HG02763 (cell line): ENCODE measurements at regions not wholly inside any gene's neighbourhood (a gene's known extent, or its start where the extent isn't known, plus 50 kb on each side); places are given as distances from the start of the nearest gene placed in this dataset.
"Not testable (repeated sequence)": the region's sequence is repeated elsewhere in the genome, so short reads cannot be mapped to it uniquely, and the experiment has no call there.

Source experiments
- ATAC-seq: cut with Tn5 transposase; IDR thresholded peaks from one replicate; pipeline ENCODE4 v1.9.1; 2021; ENCODE audit warnings: mild to moderate bottlenecking, moderate library complexity; ENCODE audit not compliant: unreplicated experiment

- ATAC-seq, result no peak
These were observed 650.3 kb upstream of the ADARB2 start for GRCh38 chr10:2387672-2388071.

GRCh38 chr10:2387261-2387660, 649.9 kb upstream of the ADARB2 start:
- no peak for ATAC-seq

GRCh38 chr10:2380218-2380617, 642.9 kb upstream of the ADARB2 start:
- no peak for ATAC-seq

DNA sequence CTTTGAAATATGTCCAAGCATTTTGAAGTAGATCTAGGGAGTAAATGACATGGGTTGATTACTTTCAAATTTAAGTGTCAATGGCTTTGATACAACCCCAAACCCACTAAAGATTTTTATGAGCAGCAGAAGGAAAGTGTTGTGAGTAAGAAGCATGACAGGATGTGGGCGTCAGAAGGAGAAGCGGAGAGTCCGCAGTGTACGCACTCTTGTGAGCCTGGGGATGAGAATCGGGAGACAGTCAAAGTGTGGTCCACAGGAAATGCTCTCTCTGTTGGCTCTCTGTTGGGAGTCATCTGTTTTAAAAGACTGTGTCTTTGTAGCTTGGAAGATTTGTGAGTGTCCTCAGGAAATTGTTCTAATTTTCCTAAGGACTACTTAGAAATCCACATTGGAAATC, 629.8 kb upstream of the ADARB2 start:
- ATAC-seq, result no peak

DNA sequence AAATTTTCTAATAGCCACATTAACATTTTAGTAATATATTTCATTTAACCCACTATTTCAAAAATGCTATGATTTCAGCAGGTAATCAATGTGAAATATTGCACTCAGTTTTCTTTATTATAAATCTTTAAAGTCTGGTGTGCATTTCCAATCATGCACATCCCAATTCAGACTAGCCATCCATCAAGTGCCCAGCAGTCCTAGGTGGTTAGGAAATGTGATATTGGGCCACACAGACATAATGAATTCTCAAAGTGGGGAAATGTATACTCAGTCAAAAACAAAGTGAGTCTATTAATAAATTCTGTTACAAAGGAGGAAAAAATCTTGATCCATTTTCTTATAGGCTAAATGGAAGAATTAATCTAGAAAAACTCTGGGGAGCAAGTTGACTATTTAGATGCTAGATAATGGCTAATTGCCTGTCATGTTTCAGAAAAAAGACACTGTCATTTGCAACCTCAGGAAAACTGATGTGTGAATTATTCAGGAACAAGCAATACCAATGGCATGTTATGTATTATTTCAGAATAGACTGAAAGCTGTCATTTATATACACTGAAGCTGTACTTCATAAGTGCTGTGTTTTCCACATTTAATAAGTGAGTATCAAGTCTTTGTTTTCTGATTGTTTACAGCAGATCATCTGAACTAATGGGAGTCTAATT, 629.1 kb upstream of the ADARB2 start:
- ATAC-seq, result no peak

DNA sequence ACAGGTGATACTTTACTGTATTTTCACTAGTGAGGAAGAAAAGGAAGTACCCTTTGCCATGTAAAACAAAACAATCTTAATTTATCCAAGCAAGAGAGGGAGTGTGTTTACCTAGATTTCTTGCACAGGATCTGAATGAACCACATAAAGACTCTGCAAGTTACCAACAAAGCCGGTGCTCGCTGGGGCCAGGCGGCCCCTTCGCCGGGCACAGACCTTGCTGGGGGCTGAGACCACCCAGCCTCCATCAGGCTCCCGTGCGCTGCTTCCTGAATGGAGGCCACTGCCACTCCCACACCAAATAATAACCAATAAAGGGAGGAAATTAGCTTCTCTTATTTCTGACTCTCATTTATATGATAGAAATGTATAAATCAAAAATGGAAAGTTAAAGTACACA, 625.0 kb upstream of the ADARB2 start:
- no peak for ATAC-seq

DNA sequence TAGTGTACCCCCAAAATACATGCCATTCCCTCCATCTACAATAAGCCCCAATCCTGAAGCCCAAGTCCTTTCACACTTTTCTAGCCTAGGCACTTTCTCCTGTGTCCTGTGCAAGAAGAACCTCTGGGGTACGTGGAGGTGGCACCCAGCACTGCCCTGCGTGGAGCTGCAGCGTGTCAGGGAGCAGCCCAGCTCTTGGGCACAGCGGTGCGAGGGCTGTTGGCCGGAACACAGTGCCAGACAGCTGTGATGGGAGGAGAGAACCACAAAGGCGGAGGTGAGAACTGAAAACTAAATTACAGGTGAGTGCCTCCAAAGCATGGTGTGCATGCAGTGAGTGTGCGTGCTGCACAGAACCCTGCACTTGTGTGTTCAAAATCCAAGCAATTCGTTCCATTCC, 621.3 kb upstream of the ADARB2 start:
- ATAC-seq, result no peak

DNA sequence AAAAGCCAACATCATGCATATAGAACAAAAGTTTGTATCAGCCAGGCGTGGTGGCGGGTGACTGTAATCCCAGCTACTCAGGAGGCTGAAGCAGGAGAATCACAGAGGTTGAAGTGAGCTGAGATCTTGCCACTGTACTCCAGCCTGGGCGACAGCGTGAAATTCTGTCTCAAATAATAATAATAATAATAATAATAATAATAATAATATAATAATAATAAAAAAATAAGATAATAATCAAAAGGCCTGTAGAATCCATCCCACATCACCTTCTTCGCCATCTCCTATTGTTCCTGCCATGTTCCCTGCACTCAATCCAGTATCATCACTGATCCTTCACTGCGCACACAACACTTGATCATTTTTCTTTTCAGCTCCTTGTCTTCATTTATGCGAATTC, 619.3 kb upstream of the ADARB2 start:
- ATAC-seq, result no peak

GRCh38 chr10:2351566-2351965, 614.2 kb upstream of the ADARB2 start:
- no peak for ATAC-seq

DNA sequence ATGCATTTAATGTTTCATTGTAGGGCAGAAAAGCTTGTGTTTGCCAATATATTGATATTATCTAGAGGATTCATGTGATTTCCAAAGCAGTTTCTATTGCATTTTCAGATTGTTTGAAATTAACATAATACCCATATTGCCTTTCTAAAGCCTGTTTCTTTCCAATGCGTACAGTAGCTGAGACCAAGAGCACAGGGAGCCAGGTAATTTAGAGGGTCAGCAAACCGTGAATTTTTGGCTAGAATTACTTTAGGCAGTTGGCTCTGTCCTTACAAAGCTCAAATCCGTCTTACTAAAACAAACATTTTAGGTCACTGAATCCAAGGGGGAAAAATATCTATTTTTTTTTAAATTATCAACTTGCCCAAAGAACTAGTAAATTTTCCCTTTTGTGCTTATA, 604.9 kb upstream of the ADARB2 start:
- ATAC-seq, result no peak

GRCh38 chr10:2340831-2341647, 603.7 kb upstream of the ADARB2 start:
- ATAC-seq, result no peak

DNA sequence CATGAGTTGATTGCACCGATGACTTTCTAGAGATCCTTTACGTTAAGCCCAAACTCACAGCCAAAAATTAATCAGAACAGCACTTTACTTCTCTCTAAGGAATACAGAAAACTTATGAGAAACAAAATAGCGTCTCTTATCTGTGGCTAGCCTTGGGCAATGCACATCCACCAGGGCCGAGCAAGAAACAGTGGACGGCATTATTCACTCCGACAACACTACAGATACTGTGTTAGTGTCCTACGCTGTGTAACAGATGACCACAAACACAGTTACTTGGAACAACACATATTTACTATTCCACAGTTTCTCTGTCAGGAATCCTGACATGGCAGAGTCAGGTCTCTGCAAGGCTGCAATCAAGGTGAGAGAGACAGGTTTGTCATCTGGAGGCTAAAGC, 598.3 kb upstream of the ADARB2 start:
- no peak for ATAC-seq

DNA sequence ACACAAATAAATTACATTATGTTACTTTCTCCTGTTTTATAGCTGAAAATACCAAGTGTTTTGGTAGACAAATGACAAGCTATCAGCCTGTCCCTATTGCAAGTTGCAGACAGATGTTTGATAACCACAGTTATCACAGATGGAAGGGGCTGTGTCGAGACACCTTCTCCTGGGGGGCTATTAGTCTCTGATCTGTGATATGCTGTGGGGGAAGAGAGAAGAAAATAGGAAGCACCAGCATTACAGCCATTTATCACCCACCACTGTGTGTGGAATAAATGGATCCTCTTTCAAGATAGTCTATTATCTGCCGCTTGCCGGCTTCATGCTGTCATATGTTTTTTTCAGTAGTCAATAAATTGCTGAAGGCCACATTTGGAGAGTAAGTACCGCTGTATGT, 597.2 kb upstream of the ADARB2 start:
- ATAC-seq, result no peak

GRCh38 chr10:2329082-2329481, 591.8 kb upstream of the ADARB2 start:
- no peak for ATAC-seq

- ATAC-seq, result no peak
These were observed 589.1 kb upstream of the ADARB2 start for GRCh38 chr10:2326411-2326810.

DNA sequence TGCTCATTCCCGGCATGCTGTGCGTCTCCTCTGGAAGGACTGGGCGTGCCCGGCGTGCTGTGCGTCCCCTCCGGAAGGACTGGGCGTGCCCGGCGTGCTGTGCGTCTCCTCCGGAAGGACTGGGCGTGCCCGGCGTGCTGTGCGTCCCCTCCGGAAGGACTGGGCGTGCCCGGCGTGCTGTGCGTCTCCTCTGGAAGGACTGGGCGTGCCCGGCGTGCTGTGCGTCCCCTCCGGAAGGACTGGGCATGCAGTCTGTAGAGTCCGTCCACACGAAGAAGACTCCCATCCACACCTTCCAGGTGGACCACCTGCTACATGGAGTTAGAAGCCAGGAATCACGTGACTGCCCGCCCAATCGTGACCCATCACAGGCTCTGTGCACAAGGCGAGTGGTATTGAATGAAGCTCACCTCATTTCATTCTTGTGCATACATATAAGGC, 577.7 kb upstream of the ADARB2 start:
- ATAC-seq, result not testable (repeated sequence)

DNA sequence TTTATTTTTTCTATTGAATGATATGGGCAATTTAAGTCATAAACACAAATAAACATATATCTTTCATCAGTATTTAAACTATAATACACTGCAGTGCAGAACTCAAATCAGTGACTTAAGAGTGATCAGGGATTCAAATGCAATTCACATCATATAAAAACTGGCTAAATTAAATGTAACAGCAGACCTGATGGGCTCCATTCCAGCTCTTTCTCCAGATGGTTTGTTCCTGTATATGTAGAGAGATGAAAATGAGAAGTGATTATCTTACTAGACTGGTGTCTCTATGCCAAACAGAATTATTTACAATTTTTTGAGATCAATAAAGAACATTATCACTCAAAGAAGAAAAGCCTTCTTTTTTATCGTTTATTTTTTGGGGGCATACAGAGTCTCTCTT, 568.8 kb upstream of the ADARB2 start:
- no peak for ATAC-seq

DNA sequence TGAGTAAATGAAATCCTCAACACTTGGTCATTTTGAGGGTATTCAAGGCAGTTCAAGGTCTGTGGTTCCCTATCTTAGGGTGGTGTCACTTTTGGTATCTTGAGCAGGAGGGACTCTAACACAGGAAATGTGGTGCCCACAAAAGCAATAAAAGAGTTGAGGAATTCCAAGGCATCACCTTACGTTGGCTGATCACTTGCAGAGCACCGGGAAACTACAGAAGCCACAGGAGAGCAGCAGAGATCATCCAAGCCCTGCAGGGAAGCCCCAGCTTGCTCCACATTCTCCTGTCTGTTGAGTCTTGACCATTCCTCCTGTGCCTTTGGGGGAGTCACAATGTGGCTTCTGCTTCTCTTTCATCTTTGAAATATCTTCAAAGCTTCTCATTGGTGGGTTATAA, 565.8 kb upstream of the ADARB2 start:
- no peak for ATAC-seq

GRCh38 chr10:2301227-2301626, 563.9 kb upstream of the ADARB2 start:
- ATAC-seq, result no peak

DNA sequence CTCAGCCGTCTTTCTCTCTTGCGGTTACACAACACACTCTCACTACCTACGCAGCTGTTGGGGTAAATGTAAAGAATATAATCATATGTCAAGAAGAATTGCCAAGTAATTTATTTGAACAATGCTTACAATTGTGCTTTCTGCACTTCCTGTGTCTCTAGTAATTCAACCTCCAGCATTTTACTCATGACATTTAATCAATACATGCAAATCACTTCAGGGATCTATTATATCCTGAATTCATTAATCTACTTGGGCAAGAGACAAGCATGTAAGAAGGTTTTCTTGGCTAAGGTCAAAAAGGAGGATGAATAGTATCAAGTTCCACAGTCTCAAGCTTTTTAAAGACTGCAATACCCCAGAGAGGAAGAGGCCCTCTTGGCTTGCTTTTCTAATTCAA, 562.9 kb upstream of the ADARB2 start:
- ATAC-seq, result no peak

- no peak for ATAC-seq
These were observed 559.0 kb upstream of the ADARB2 start for GRCh38 chr10:2296179-2296891.

DNA sequence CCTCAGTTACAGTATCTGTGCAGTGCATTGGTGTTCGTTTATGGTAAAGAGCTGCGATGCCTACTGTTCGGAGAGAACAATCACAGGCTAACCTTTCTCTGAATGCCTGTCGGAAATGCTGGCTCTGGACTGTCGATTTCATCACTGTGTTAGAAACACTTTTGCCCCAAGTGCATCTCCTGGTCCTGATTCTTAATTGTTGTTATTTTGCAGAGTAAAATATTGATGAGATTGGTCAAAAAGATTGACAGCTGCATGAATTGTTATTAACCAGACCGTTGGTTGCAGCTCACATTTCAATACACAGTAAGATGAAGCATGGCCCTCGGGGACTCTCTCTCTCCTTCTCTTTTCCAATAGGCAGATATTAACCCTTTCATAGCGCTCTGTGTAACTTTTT, 557.4 kb upstream of the ADARB2 start:
- ATAC-seq, result no peak
